ENCODE measurements at regions not wholly inside any gene's neighbourhood (a gene's known extent, or its start where the extent isn't known, plus 50 kb on each side); places are given as distances from the start of the nearest gene placed in this dataset.

- TF ChIP-seq POLR2AphosphoS5 (IDR thresholded peaks at IDR 0.05): no peak
- TF ChIP-seq POLR2A (IDR thresholded peaks at IDR 0.05): no peak
- no peak for TF ChIP-seq CTCF (IDR thresholded peaks at IDR 0.05)
Observed at GRCh38 chr11:37124384-37124783, 526.3 kb upstream of the RAG2 start.

GRCh38 chr11:37115963-37116362 is 517.9 kb upstream of the RAG2 start:
- intact Hi-C loops (cut with DNase I): no loop called here
- no peaks in the 10 kb centered on the region for H3K27me3 ChIP-seq (replicated peaks; ENCODE audit: insufficient read depth)
- no peak for TF ChIP-seq POLR2AphosphoS5 (IDR thresholded peaks at IDR 0.05)
- TF ChIP-seq POLR2A (IDR thresholded peaks at IDR 0.05): no peak
- no peak for TF ChIP-seq CTCF (IDR thresholded peaks at IDR 0.05)
- no peaks in the 10 kb centered on the region for H3K9me3 ChIP-seq
- H3K36me3 ChIP-seq: no peaks in the 10 kb centered on the region
- H3K4me1 ChIP-seq (replicated peaks): no peaks in the 10 kb centered on the region
- no peak overlapping the region for H3K27ac ChIP-seq
- no peak for DNase-seq (ENCODE audit: low spot score)
- no peak overlapping the region for H3K4me3 ChIP-seq

More at GRCh38 chr11:37124384-37124783, 526.3 kb upstream of the RAG2 start:
- Histone ChIP-seq H3K9me3 (no peaks in the 10 kb centered on the region), H3K27ac (no peak overlapping the region), H3K36me3 (no peaks in the 10 kb centered on the region), H3K27me3 (replicated peaks; ENCODE audit: insufficient read depth) (no peaks in the 10 kb centered on the region), H3K4me3 (no peak overlapping the region), H3K4me1 (replicated peaks) (no peaks in the 10 kb centered on the region)
- DNase-seq (ENCODE audit: low spot score): no peak
- WGBS: 79% methylated on average over 2 of the region's 2 CpGs
- intact Hi-C loops (cut with DNase I): no loop called here

- WGBS: 37% methylated on average over 4 of the region's 4 CpGs
- intact Hi-C loops (cut with DNase I): no loop called here
- no peak overlapping the region for H3K4me3 ChIP-seq
Observed at GRCh38 chr11:37110385-37110784, 512.3 kb upstream of the RAG2 start.

GRCh38 chr11:37109286-37109585 is 511.2 kb upstream of the RAG2 start:
- Histone ChIP-seq H3K27ac (no peak overlapping the region), H3K9me3 (no peaks in the 10 kb centered on the region), H3K27me3 (replicated peaks; ENCODE audit: insufficient read depth) (no peaks in the 10 kb centered on the region), H3K4me1 (replicated peaks) (no peaks in the 10 kb centered on the region), H3K4me3 (no peak overlapping the region), H3K36me3 (no peaks in the 10 kb centered on the region)
- DNase-seq (ENCODE audit: low spot score): no peak
- intact Hi-C loops (cut with DNase I): no loop called here
- TF ChIP-seq POLR2AphosphoS5 (IDR thresholded peaks at IDR 0.05): no peak
- no peak for TF ChIP-seq POLR2A (IDR thresholded peaks at IDR 0.05)
- TF ChIP-seq CTCF (IDR thresholded peaks at IDR 0.05): no peak

More at GRCh38 chr11:37110385-37110784, 512.3 kb upstream of the RAG2 start:
- no peak for DNase-seq (ENCODE audit: low spot score)
- no peak overlapping the region for H3K27ac ChIP-seq
- TF ChIP-seq POLR2AphosphoS5 (IDR thresholded peaks at IDR 0.05) (no peak), CTCF (IDR thresholded peaks at IDR 0.05) (no peak), POLR2A (IDR thresholded peaks at IDR 0.05) (no peak)
- no peaks in the 10 kb centered on the region for H3K4me1 ChIP-seq (replicated peaks)
- H3K9me3 ChIP-seq: no peaks in the 10 kb centered on the region
- no peaks in the 10 kb centered on the region for H3K27me3 ChIP-seq (replicated peaks; ENCODE audit: insufficient read depth)
- no peaks in the 10 kb centered on the region for H3K36me3 ChIP-seq

GRCh38 chr11:37108436-37109285 is 510.6 kb upstream of the RAG2 start:
- no peak for DNase-seq (ENCODE audit: low spot score)
- Histone ChIP-seq H3K27ac (no peak overlapping the region), H3K27me3 (replicated peaks; ENCODE audit: insufficient read depth) (no peaks in the 10 kb centered on the region), H3K9me3 (no peaks in the 10 kb centered on the region), H3K36me3 (no peaks in the 10 kb centered on the region), H3K4me1 (replicated peaks) (no peaks in the 10 kb centered on the region), H3K4me3 (no peak overlapping the region)
- intact Hi-C loops (cut with DNase I): no loop called here
- TF ChIP-seq CTCF (IDR thresholded peaks at IDR 0.05): no peak
- no peak for TF ChIP-seq POLR2AphosphoS5 (IDR thresholded peaks at IDR 0.05)
- no peak for TF ChIP-seq POLR2A (IDR thresholded peaks at IDR 0.05)
- 55% methylated on average over 6 of the region's 6 CpGs for WGBS
